ENCODE measurements at regions not wholly inside any gene's neighbourhood (a gene's known extent, or its start where the extent isn't known, plus 50 kb on each side); places are given as distances from the start of the nearest gene placed in this dataset.
A peak's percentile ranks its signal among the peaks of the same experiment; 100 is the strongest.

GRCh38 chr9:570187-570586 lies 271.3 kb upstream of the DMRT1 start:
- Histone ChIP-seq H3K36me3 (peaks cover 65% of the 10 kb centered on the region), H3K27me3 (no peaks in the 10 kb centered on the region), H3K4me3 (no peak overlapping the region), H3K9me3 (no peaks in the 10 kb centered on the region)
- no peak for DNase-seq

DNA sequence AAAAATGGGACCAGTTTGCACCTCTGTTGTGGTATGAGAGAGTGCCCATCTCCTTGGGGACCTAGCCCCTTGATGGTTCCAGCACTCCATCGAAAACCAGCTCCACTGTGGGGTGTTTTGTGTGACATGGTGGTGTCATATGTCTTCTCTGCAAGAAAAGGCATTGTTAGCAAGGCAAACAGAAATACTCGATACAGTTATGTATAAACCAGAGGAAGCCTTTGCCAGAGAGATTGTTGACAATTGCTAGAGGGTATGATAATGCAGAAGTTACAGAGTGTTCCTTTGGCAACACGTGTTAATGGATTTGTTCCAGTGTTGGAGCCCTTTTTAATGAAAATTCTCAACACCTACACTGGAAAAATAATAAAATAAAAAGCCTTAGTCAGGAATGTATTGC lies 270.4 kb upstream of the DMRT1 start:
- Histone ChIP-seq H3K36me3 (peaks cover 63% of the 10 kb centered on the region), H3K9me3 (no peaks in the 10 kb centered on the region), H3K4me3 (no peak overlapping the region), H3K27me3 (no peaks in the 10 kb centered on the region)
- DNase-seq = no peak

DNA sequence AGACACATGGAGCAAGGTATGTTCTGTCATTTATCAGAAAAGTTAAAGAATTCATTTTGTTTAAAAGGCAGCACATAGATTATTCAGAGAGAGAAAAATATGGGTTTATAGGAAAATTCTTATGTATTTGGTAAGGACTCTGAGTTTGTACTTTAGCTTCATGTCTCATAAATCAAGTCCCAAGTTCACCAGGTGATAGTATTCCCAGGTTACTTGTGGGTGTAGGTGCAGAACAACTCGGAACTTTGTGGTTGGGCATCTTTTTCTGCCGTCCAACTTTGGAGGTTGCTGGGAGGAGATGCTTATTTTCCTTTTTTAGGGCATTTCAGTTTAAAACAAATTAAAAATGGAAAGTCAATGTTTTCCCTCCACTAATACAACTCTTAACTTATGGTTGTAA lies 269.8 kb upstream of the DMRT1 start:
- H3K9me3 ChIP-seq = no peaks in the 10 kb centered on the region
- H3K27me3 ChIP-seq = no peaks in the 10 kb centered on the region
- no peak overlapping the region for H3K4me3 ChIP-seq
- no peak for DNase-seq
- H3K36me3 ChIP-seq = peaks cover 63% of the 10 kb centered on the region

DNA sequence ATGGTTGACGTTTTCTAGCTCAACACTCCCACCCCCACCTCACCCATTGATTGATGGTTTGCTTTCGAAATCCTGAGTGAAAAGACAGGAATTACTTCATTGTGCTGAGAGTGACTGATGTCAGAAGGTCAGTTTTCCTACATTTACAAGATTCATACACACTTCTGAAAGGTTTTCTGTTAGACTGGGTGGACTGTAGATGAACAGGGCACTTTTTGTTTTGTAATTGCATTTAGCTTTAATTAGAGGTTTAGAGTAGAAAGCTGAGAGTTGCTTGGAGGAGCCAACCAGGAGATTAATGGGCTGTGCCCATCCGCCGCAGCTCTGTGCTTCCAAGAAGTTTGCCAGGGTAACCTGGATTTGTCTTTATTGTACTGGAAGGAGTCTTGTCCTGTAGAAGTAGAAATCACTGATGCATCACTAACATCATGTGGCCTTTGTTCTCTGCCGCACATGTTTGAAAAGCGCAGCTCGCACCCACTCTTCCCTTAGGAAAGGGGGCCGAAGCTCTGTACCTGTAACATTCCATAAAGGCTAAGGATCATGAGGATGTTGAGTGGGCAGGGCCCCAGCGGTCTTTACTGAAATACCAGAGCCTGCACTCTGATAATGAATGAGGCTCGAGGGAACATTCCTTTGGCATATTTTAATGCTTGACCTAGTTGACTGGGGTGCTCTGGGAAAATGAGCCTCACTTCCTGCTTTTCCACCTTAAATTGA lies 267.6 kb upstream of the DMRT1 start:
- H3K27me3 ChIP-seq = no peaks in the 10 kb centered on the region
- no peak overlapping the region for H3K4me3 ChIP-seq
- peaks cover 63% of the 10 kb centered on the region for H3K36me3 ChIP-seq
- no peaks in the 10 kb centered on the region for H3K9me3 ChIP-seq
- DNase-seq = no peak

DNA sequence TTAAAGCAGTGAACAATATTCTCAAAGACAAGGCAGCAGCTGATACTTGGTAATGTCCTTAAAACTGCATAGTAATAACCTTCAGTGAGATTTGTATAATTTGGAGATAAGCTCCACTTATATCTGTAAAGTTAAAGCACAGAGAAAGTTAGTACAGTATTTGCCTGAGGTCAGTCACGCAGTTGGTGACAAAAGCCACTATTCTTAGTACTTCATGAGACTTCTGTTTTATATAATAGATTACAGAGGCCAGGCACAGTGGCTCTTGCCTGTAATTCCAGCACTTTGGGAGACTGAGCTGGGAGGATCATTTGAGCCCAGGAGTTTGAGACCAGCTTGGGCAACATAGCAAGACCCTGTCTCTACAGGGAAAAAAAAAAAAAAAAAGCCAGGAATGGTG lies 266.4 kb upstream of the DMRT1 start:
- no peak overlapping the region for H3K4me3 ChIP-seq
- DNase-seq = no peak
- H3K36me3 ChIP-seq = peaks cover 66% of the 10 kb centered on the region
- peaks cover 2% of the 10 kb centered on the region; the same call in 1 of the 2 replicates for H3K9me3 ChIP-seq
- no peaks in the 10 kb centered on the region for H3K27me3 ChIP-seq

DNA sequence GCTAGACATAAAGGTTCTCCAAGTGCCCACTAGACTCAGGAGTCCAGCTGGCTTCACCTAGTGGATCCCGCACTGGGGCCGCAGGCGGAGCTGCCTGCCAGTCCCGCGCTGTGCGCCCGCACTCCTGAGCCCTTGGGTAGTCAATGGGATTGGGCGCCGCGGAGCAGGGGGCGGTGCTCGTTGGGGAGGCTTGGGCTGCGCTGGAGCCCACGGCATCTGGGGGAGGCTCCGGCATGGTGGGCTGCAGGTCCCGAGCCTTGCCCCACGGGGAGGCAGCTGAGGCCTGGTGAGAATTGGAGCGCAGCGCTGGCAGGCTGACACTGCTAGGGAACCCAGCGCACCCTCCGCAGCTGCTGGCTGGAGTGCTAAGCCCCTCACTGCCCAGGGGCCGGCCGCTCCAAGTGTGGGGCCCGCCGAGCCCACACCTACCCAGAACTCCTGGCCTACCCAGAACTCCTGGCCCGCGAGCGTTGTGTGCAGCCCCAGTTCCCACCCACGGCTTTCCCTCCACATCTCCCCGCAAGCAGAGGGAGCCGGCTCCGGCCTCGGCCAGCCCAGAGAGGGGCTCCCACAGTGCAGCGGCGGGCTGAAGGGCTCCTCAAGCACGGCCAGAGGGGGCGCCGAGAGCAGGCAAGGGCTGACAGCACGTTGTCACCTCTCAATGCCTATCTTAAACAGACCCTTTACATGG lies 260.7 kb upstream of the DMRT1 start:
- H3K4me3 ChIP-seq = no peak overlapping the region
- peaks cover 2% of the 10 kb centered on the region; the same call in 1 of the 2 replicates for H3K9me3 ChIP-seq
- H3K27me3 ChIP-seq = no peaks in the 10 kb centered on the region
- no peak for DNase-seq
- H3K36me3 ChIP-seq = peaks cover 49% of the 10 kb centered on the region

- H3K27me3 ChIP-seq = no peaks in the 10 kb centered on the region
- DNase-seq = no peak
- peaks cover 2% of the 10 kb centered on the region; the same call in 1 of the 2 replicates for H3K9me3 ChIP-seq
- H3K36me3 ChIP-seq = peaks cover 38% of the 10 kb centered on the region
- no peak overlapping the region for H3K4me3 ChIP-seq
Measured at GRCh38 chr9:581673-582497, 259.6 kb upstream of the DMRT1 start.

GRCh38 chr9:582775-583174 lies 258.7 kb upstream of the DMRT1 start:
- no peak overlapping the region for H3K4me3 ChIP-seq
- no peaks in the 10 kb centered on the region for H3K27me3 ChIP-seq
- no peak for DNase-seq
- H3K9me3 ChIP-seq = peaks cover 2% of the 10 kb centered on the region; the same call in 1 of the 2 replicates
- peaks cover 31% of the 10 kb centered on the region for H3K36me3 ChIP-seq

GRCh38 chr9:587527-587926 lies 254.0 kb upstream of the DMRT1 start:
- Histone ChIP-seq H3K9me3 (no peaks in the 10 kb centered on the region), H3K36me3 (peaks cover 19% of the 10 kb centered on the region), H3K27me3 (no peaks in the 10 kb centered on the region), H3K4me3 (no peak overlapping the region)
- DNase-seq = no peak

DNA sequence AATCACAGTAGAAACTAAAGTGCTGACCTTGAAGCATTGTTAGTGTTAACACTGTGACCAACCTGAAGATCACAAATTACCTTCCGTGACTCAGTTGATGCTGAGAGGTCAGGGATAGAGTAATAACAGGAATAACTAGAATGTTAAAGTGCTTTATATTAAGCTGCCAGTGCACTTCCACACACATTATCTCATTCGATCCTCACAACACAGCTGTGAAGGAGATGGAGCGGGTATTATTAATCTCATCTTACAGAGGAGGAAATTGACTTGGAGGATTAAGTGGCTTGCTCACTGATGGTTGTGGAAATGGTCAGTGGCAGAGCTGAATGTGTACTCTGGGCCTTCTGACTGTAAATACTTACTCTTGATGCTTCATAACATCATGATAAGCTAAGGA lies 252.5 kb upstream of the DMRT1 start:
- H3K4me3 ChIP-seq = no peak overlapping the region
- no peak for DNase-seq
- H3K27me3 ChIP-seq = no peaks in the 10 kb centered on the region
- peaks cover 19% of the 10 kb centered on the region for H3K36me3 ChIP-seq
- H3K9me3 ChIP-seq = no peaks in the 10 kb centered on the region

- Histone ChIP-seq H3K4me3 (no peak overlapping the region), H3K27me3 (no peaks in the 10 kb centered on the region), H3K36me3 (peaks cover 27% of the 10 kb centered on the region), H3K9me3 (no peaks in the 10 kb centered on the region)
- peak; percentile 81 for DNase-seq
Measured at GRCh38 chr9:589723-590122, 251.8 kb upstream of the DMRT1 start.

- DNase-seq = peak; percentile 92
- Histone ChIP-seq H3K36me3 (peaks cover 32% of the 10 kb centered on the region), H3K4me3 (no peak overlapping the region), H3K9me3 (no peaks in the 10 kb centered on the region), H3K27me3 (no peaks in the 10 kb centered on the region)
Measured at GRCh38 chr9:591292-591691, 250.2 kb upstream of the DMRT1 start.

DNA sequence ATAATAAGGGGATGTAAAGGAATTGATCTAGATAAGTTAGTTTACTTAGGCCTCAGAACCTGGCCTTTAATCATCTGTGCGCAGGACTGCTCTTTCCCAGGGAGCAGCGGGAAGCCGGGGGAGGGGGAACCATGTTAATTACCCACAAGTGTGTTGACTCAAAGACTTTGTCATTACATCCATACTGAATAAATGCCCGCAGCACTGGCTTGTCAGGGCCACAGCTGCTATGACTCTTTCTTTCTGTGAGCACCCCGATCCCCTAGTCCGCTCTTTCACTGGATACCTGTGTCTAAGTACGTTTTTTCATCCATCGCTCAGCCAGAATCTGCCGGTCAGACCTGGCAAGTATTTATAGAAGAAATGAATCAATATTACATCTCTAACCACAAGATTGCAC lies 249.3 kb upstream of the DMRT1 start:
- H3K36me3 ChIP-seq = peaks cover 40% of the 10 kb centered on the region
- H3K4me3 ChIP-seq = no peak overlapping the region
- DNase-seq = no peak
- H3K9me3 ChIP-seq = no peaks in the 10 kb centered on the region
- H3K27me3 ChIP-seq = no peaks in the 10 kb centered on the region

DNA sequence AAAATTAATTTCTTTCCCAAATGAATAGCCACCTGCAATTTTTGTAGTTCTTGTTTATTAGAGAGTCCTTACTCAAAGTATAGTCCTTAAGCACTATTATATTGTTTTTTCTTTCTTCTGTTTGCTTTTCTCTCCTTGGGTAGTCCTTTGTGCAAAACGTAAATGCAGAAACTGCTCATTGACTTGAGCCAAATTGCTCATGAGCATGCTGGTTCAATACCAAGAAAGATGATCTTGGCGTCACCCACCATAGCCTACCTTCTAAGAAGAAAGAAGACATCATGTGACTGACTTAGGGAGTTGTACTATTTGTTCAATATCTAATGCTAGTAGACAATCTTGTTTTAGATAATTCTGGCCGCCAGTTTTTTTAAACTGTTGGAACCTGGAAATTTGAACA lies 248.8 kb upstream of the DMRT1 start:
- DNase-seq = no peak
- Histone ChIP-seq H3K36me3 (peaks cover 42% of the 10 kb centered on the region), H3K4me3 (no peak overlapping the region), H3K9me3 (no peaks in the 10 kb centered on the region), H3K27me3 (no peaks in the 10 kb centered on the region)

DNA sequence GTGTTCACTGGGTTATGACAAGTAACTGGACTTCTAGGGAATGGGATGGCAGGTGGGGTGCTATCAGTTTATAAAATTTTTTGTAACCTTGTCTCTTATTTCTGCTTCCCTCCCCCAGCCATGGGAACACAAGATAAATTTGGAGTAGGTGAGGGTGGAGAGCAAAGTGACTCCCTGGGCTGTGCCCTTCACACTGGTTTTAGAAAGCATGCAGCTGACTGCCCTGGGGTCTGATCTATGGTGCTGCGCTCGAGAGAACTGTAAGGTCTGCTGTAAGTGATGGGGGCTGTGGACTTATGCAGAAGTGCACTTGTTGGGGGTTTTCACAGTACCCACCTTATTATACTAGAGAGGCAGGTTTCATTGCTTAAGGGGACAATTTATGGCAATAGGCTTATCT lies 247.7 kb upstream of the DMRT1 start:
- H3K9me3 ChIP-seq = no peaks in the 10 kb centered on the region
- H3K27me3 ChIP-seq = no peaks in the 10 kb centered on the region
- no peak overlapping the region for H3K4me3 ChIP-seq
- peaks cover 45% of the 10 kb centered on the region for H3K36me3 ChIP-seq
- no peak for DNase-seq

- no peaks in the 10 kb centered on the region for H3K27me3 ChIP-seq
- no peak for DNase-seq
- peaks cover 2% of the 10 kb centered on the region; the same call in 1 of the 2 replicates for H3K9me3 ChIP-seq
- peaks cover 65% of the 10 kb centered on the region for H3K36me3 ChIP-seq
- no peak overlapping the region for H3K4me3 ChIP-seq
Measured at GRCh38 chr9:596703-597102, 244.8 kb upstream of the DMRT1 start.

DNA sequence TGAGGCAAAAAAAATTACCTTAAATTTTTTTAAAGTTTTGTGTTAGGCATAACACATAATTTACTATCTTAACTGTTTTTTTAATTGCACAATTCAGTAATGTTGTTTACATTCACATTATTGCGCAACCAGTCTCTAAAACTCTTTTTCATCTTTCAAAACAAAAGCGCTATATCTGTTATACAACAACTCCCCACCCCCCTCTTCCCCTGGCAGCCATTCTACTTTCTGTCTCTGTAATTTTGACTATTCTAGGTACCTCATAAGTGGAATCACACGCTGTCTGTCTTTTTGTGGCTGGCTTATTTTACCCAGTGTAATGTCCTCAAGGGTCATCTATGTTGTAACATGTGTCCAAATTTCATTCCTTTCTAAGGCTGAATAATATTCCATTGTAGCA lies 241.5 kb upstream of the DMRT1 start:
- Histone ChIP-seq H3K9me3 (peaks cover 2% of the 10 kb centered on the region; the same call in 1 of the 2 replicates), H3K27me3 (no peaks in the 10 kb centered on the region), H3K4me3 (no peak overlapping the region), H3K36me3 (peaks cover 73% of the 10 kb centered on the region)
- no peak for DNase-seq
